Naive thymus-derived CD8-positive, alpha-beta T cell (primary cell): ENCODE measurements at regions not wholly inside any gene's neighbourhood (a gene's known extent, or its start where the extent isn't known, plus 50 kb on each side); places are given as distances from the start of the nearest gene placed in this dataset.
"Not testable (repeated sequence)": the region's sequence is repeated elsewhere in the genome, so short reads cannot be mapped to it uniquely, and the experiment has no call there.

Source experiments
- ATAC-seq, 2 donors: fragments of 150-1000 bp; cut with Tn5 transposase in 1 of 2; sonication (Bioruptor Pico), chemical (Tn5 transposase) in 1 of 2; 1 replicate in 1 of 2; 2 replicates in 1 of 2; pipeline ENCODE4 v1.10.0; 2021; ENCODE audit warnings: mild to moderate bottlenecking in 2 of 2, moderate library complexity in 2 of 2
- POLR2A ChIA-PET: fragments of 350-600 bp; sonication (Branson Sonifier 250); formaldehyde crosslinking; loops from one replicate; lab custom pipeline; 2021; ENCODE audit warnings: antibody characterized with exemption; lab: Charles Lee
- DNase-seq, 10 donors: peaks; one replicate each; pipeline versions ENCODE4 v3.0.0 to v3.0.0-alpha.2; 2020 to 2022
- H3K27ac Mint-ChIP-seq, 10 donors: one replicate each; pipeline ENCODE4 v1.8.0; 2020 to 2022; ENCODE audit warnings: mild to moderate bottlenecking in 10 of 10, mixed read lengths in 10 of 10, moderate library complexity in 4 of 10, inconsistent platforms in 1 of 10
- H3K27me3 Mint-ChIP-seq, 5 donors: one replicate each; pipeline ENCODE4 v1.8.0; 2021 to 2022; ENCODE audit warnings: mixed read lengths in 5 of 5
- H3K36me3 Mint-ChIP-seq, 3 donors: one replicate each; pipeline ENCODE4 v1.8.0; 2020 to 2022; ENCODE audit warnings: mixed read lengths in 3 of 3, mild to moderate bottlenecking in 2 of 3, inconsistent platforms in 1 of 3
- H3K4me1 Mint-ChIP-seq, 4 donors: one replicate each; pipeline ENCODE4 v1.8.0; 2021 to 2022; ENCODE audit warnings: mixed read lengths in 4 of 4
- H3K4me3 Mint-ChIP-seq, 10 donors: one replicate each; pipeline ENCODE4 v1.8.0; 2020 to 2022; ENCODE audit warnings: mild to moderate bottlenecking in 10 of 10, mixed read lengths in 10 of 10, moderate library complexity in 6 of 10, inconsistent platforms in 1 of 10
- H3K9me3 Mint-ChIP-seq, 9 donors: one replicate each; pipeline ENCODE4 v1.8.0; 2020 to 2022; ENCODE audit warnings: mixed read lengths in 9 of 9, mild to moderate bottlenecking in 3 of 9, inconsistent platforms in 1 of 9, moderate library complexity in 1 of 9

DNA sequence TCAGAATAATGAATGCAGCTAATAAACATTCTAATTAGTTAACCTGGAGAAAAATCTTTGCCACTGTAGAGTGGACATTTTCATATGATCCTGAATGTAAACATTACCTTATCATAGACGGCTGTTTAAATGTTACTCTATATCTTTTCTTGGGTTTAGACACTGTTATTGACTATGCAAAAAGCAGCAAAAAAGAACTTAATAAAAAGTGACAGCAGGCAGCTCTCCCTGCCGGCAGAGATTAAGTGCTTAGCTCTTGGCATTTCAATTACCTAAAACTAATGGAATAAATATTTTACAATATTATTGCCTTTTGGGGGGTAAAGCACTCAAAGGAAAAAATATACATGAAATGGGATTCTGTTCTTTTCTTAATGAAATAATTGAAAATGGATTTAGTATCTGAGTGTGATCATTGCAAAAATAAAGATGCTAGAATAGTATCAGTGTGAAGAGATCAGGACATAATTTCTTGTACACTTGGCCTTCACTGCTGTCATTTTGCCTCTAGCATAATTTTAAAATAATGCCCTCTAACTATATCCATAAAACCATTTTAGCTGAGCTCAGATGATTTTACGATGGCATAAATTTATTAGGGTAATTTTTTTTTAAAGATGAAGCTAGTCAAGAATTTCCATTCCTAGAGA, 203.4 kb upstream of the DPP10 start:
- Mint-ChIP-seq H3K27me3 (peaks cover 10 to 48% (median 24%) of the 10 kb centered on the region in 5 donors), H3K36me3 (peaks cover 0 to 6% (median 0%) of the 10 kb centered on the region in 3 donors), H3K9me3 (peaks cover 0 to 10% (median 7%) of the 10 kb centered on the region in 9 donors), H3K27ac (no peak overlapping the region), H3K4me3 (no peak overlapping the region), H3K4me1 (no peaks in the 10 kb centered on the region)
- POLR2A ChIA-PET, result no interaction called here
- DNase-seq (no peak), ATAC-seq (no peak)

DNA sequence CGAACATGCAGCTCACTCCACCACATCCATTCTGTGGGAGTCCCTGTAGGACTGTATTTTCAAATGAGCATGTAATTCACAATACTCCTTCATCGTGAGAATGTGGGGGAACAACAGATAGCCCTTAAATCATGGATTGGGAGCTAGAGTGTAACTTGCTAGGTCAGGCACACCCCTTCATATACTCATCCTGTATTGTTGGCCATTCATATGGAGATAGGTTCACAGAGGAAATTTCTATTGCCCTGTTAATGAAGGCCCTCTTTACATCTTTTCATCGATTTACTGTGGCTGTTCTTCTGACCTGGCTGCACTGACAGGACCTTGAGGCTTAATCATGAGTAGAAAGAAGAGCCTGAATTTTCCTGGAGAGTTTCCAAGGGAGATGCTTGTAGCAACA, 193.8 kb upstream of the DPP10 start:
- Mint-ChIP-seq H3K9me3 (no peaks in the 10 kb centered on the region), H3K4me3 (no peak overlapping the region), H3K27ac (no peak overlapping the region), H3K27me3 (peaks cover 0 to 13% (median 7%) of the 10 kb centered on the region in 5 donors), H3K36me3 (no peaks in the 10 kb centered on the region), H3K4me1 (no peaks in the 10 kb centered on the region)
- DNase-seq, result no peak
- POLR2A ChIA-PET, result no interaction called here
- ATAC-seq, result no peak

DNA sequence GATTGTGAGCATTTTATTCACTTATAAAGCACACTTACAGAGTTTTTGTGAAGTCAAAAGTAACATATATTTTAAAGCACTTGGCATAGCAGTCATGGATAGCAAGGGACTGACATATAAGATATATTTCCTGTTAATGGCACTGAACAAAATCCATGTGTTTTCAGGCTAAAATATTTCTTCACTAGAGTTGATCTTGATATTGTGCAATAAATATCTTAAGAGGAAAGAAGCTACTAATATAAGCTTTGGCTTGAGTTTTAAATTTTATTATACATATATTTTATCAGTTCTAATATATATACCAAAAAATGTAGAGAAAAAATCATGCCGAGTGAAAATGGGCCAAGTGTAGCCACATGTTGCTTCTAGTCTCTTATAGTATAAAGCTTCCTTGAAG, 189.7 kb upstream of the DPP10 start:
- no peak overlapping the region for H3K4me3 Mint-ChIP-seq

DNA sequence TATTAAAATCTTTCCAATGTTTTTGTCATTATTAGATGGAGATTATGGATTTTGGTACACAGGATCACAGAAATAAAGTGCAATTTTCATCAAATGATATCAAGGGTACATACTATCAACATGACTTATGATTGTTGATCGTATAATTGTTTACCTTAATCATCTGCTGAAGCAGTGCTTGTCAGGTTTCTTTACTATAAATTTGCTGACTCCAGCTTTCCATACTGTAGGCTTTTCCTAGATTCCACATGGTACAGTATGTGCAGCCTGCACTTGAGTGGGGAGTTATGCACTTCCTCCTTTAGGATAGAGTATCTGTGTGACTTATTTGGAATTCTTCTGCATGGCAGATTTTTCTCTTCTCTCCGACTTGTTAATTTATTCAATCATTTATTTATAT, 187.6 kb upstream of the DPP10 start:
- POLR2A ChIA-PET, result no interaction called here
- DNase-seq (no peak), ATAC-seq (no peak)
- Mint-ChIP-seq H3K9me3 (no peaks in the 10 kb centered on the region), H3K4me1 (no peaks in the 10 kb centered on the region), H3K27ac (no peak overlapping the region), H3K36me3 (no peaks in the 10 kb centered on the region), H3K4me3 (no peak overlapping the region), H3K27me3 (peaks cover 0 to 13% (median 7%) of the 10 kb centered on the region in 5 donors)

More for the DNA sequence above, 189.7 kb upstream of the DPP10 start:
- H3K27ac Mint-ChIP-seq, result no peak overlapping the region
- POLR2A ChIA-PET, result no interaction called here
- no peaks in the 10 kb centered on the region for H3K4me1 Mint-ChIP-seq
- peaks cover 0 to 19% (median 10%) of the 10 kb centered on the region in 5 donors for H3K27me3 Mint-ChIP-seq
- H3K36me3 Mint-ChIP-seq, result no peaks in the 10 kb centered on the region
- no peaks in the 10 kb centered on the region for H3K9me3 Mint-ChIP-seq
- DNase-seq (no peak), ATAC-seq (no peak)

DNA sequence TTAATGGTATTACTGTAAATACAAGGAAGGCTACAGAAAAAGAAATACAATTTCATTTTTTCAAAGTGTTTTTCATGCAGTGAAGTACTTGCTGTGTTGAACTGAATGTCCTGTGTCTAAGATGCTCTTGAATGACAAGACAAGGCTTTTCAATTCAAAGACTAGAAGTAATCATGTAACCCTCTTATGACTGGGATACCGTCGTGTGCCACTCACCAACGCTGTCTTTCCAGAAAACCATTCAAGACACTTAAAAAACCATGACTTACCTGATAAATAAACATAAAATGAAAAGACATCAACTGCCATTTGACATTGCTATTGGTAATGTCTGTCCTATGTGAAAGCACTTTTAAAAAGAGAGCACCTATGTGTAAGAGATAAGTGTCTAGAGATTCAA, 183.1 kb upstream of the DPP10 start:
- H3K27me3 Mint-ChIP-seq, result peaks cover 0 to 18% (median 10%) of the 10 kb centered on the region in 5 donors
- H3K4me1 Mint-ChIP-seq, result no peaks in the 10 kb centered on the region
- H3K4me3 Mint-ChIP-seq, result no peak overlapping the region
- POLR2A ChIA-PET, result no interaction called here
- ATAC-seq (no peak), DNase-seq (no peak)
- H3K9me3 Mint-ChIP-seq, result no peaks in the 10 kb centered on the region
- H3K36me3 Mint-ChIP-seq, result no peaks in the 10 kb centered on the region
- no peak overlapping the region for H3K27ac Mint-ChIP-seq

DNA sequence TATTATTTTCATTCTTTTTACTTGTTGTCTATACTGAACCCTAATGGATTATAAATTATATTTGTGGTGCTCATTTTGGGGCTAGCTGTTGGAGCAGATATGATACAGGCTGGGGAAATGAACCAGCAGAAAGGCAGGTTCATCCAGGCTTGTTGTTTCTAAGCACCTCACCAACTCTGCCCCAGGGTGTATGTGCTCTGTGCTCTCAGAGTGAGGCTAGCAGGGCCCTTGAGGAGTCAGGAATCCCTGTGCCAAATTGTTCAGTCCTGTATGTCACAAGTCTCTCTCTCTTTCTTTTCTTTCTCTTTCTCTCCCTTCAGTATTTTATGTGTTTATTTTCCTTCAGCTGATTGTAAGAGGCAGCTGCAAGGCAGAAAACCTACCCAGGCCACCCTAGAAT, 181.1 kb upstream of the DPP10 start:
- no peak overlapping the region for H3K27ac Mint-ChIP-seq
- no peaks in the 10 kb centered on the region for H3K4me1 Mint-ChIP-seq
- H3K4me3 Mint-ChIP-seq, result no peak overlapping the region
- H3K9me3 Mint-ChIP-seq, result no peaks in the 10 kb centered on the region
- POLR2A ChIA-PET, result no interaction called here
- H3K36me3 Mint-ChIP-seq, result no peaks in the 10 kb centered on the region
- H3K27me3 Mint-ChIP-seq, result peaks cover 3 to 24% (median 8%) of the 10 kb centered on the region in 5 donors
- ATAC-seq (no peak), DNase-seq (no peak)

DNA sequence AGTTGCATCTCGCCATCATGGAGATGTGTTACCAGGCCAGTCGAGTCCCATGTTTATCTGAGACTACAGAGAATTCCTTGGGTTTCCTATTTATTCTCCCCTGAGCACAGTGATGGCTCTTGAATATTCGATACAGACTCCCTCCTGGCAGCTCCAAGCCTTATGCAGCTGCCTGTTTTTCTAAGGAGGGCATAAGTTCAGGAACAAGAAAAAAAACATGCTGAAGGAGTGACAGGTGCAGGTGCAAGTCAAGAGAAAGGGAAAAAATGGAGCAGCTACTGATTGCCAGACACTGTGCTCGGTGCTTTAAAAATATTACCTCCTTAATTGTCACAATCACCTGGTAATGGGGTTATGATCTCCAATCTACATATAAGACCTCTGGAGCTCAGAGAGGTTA, 177.2 kb upstream of the DPP10 start:
- Mint-ChIP-seq H3K9me3 (peaks cover 0 to under 1% (median 0%) of the 10 kb centered on the region in 9 donors), H3K27ac (no peak overlapping the region), H3K27me3 (peaks cover 5 to 22% (median 8%) of the 10 kb centered on the region in 5 donors), H3K4me3 (no peak overlapping the region), H3K36me3 (no peaks in the 10 kb centered on the region), H3K4me1 (no peaks in the 10 kb centered on the region)
- POLR2A ChIA-PET, result no interaction called here
- ATAC-seq (no peak), DNase-seq (no peak)

DNA sequence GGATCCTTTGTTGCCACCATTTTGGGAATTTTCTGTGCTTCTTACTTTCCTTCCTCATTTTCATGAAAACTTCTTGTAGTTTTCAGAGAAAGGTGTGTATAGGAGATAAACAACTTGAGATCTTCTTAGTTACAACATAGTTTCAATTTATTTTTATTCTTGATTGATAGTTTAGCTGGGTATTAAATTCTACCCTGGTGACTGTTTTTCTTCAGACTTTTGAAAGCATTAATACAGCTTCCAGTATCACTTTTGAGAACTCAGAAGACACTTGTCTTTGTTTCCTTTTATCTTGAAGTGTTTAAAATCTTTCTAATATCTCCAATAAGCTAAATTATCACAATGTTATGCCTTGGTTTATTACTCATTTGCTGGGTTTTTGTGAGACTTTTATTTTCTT, 167.5 kb upstream of the DPP10 start:
- H3K4me1 Mint-ChIP-seq, result no peaks in the 10 kb centered on the region
- peaks cover 4 to 39% (median 19%) of the 10 kb centered on the region in 9 donors for H3K9me3 Mint-ChIP-seq
- no peak overlapping the region for H3K27ac Mint-ChIP-seq
- H3K36me3 Mint-ChIP-seq, result peaks cover 0 to 19% (median 6%) of the 10 kb centered on the region in 3 donors
- no peak for ATAC-seq
- POLR2A ChIA-PET, result no interaction called here
- DNase-seq, result no peak
- no peak overlapping the region for H3K4me3 Mint-ChIP-seq
- peaks cover 2 to 17% (median 5%) of the 10 kb centered on the region in 5 donors for H3K27me3 Mint-ChIP-seq

DNA sequence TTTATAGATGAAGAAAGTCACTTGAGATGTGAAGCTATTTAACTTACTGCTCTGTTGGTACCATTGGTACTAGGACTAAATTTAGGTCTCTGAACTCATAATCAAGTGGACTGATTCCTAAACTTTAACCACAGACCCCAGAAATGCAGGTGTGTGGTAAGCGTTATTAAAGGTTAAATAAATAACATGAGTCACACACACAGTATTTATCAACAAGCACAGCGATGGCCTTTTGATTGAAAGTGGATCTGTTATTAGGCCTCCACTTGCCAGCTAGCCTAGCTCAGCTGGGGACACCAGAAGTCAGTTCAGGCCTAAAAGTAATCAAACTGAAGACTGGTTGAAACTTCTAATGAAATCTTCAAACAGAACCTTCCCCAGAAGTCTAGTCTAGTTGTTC, 161.3 kb upstream of the DPP10 start:
- no peak for DNase-seq
- ATAC-seq, result no peak
- Mint-ChIP-seq H3K27ac (no peak overlapping the region), H3K4me1 (no peaks in the 10 kb centered on the region), H3K36me3 (peaks cover 0 to 5% (median 4%) of the 10 kb centered on the region in 3 donors), H3K9me3 (peaks cover 3 to 22% (median 5%) of the 10 kb centered on the region in 9 donors), H3K27me3 (peaks cover 7 to 54% (median 11%) of the 10 kb centered on the region in 5 donors), H3K4me3 (no peak overlapping the region)
- POLR2A ChIA-PET, result no interaction called here

DNA sequence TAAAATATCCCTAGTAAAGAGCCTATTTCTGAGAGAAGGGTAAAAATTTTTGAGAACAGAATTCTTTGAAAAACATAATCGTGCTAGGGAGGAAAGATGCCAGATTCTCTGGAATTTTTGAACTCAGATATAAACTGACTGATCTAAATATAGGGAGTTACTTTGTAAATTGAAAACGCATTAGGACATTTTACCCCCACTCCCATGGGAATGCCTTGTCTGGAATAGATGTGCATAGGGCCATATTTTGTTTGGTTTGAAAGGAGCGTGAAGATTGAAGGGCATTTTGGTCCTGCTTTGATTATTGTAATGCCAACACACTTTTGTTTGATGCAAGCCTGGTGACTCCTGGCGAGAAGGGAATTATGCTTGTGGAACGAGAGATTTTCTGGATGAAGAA, 158.7 kb upstream of the DPP10 start:
- POLR2A ChIA-PET, result no interaction called here
- no peak overlapping the region for H3K27ac Mint-ChIP-seq
- peaks cover 0 to 15% (median 5%) of the 10 kb centered on the region in 9 donors for H3K9me3 Mint-ChIP-seq
- DNase-seq (no peak), ATAC-seq (no peak)
- no peaks in the 10 kb centered on the region for H3K4me1 Mint-ChIP-seq
- no peak overlapping the region for H3K4me3 Mint-ChIP-seq
- peaks cover 6 to 50% (median 9%) of the 10 kb centered on the region in 5 donors for H3K27me3 Mint-ChIP-seq
- H3K36me3 Mint-ChIP-seq, result no peaks in the 10 kb centered on the region

DNA sequence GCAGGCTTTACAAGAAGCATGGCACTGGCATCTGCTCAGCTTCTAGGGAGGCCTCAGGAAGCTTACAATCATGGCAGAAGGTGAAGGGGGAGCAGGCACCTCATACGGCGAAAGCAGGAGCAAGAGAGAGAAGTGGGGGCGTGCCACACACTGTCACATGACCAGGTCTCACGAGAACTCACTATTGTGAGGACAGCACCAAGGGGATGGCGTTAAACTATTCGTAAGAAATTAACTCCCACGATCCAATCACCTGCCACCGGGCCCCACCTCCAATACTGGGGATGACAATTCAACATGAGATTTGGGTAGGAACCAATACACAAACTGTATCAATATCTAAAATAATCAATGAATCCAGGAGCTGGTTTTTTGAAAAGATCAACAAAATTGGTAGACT, 156.0 kb upstream of the DPP10 start:
- Mint-ChIP-seq H3K27me3 (peaks cover 5 to 41% (median 6%) of the 10 kb centered on the region in 5 donors), H3K27ac (no peak overlapping the region), H3K9me3 (peaks cover 0 to 15% (median 4%) of the 10 kb centered on the region in 9 donors), H3K36me3 (no peaks in the 10 kb centered on the region), H3K4me1 (no peaks in the 10 kb centered on the region), H3K4me3 (no peak overlapping the region)
- DNase-seq (no peak), ATAC-seq (no peak)
- POLR2A ChIA-PET, result no interaction called here

DNA sequence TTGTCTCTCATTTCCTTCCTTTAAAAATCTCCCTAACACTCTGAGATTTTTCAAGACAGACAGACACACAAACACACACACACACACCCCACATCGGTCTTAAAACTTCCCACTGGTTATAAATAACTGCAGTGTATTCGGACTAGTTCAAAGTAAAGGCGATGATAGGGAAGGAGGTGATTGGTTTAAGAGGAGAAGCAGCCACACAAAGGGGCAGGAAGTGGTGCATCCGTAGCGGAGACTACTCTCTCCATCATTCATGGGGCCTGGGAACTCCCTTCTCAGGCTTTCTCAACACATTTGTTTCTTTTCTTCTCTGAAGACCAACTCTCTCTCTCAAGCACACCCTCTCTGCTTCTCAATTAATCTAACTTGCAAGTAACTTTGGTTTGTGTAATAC, 149.1 kb upstream of the DPP10 start:
- DNase-seq (no peak), ATAC-seq (no peak)
- Mint-ChIP-seq H3K27ac (no peak overlapping the region), H3K36me3 (no peaks in the 10 kb centered on the region), H3K4me3 (no peak overlapping the region), H3K4me1 (peaks cover 0 to 6% (median under 1%) of the 10 kb centered on the region in 4 donors), H3K27me3 (peaks cover 6 to 51% (median 18%) of the 10 kb centered on the region in 5 donors), H3K9me3 (peaks cover 0 to 11% (median 0%) of the 10 kb centered on the region in 9 donors)
- POLR2A ChIA-PET, result no interaction called here

DNA sequence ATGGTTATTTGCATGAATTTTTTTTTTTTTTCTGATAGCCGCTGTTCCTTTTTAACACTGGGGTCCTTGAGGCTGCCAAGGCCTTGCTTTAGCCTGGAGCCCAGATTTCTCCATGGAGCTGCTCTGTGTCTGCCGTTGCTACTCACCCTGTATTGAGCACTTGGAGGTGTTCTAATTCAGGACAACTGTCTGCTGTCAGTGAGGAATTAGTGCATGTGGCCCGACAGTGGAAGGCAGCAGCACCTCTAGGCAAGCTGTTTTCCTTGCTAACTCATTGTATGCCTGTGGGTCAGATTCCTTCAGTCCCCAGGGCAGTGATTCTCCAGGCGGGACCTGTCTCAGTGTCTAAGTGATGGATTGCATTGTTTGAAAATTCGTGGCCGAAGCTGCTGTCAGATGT, 147.7 kb upstream of the DPP10 start:
- H3K4me3 Mint-ChIP-seq, result no peak overlapping the region
- H3K27me3 Mint-ChIP-seq, result peaks cover 6 to 51% (median 18%) of the 10 kb centered on the region in 5 donors
- H3K9me3 Mint-ChIP-seq, result peaks cover 0 to 10% (median 0%) of the 10 kb centered on the region in 9 donors
- no peaks in the 10 kb centered on the region for H3K36me3 Mint-ChIP-seq
- H3K4me1 Mint-ChIP-seq, result peaks cover 0 to 6% (median under 1%) of the 10 kb centered on the region in 4 donors
- POLR2A ChIA-PET, result no interaction called here
- DNase-seq (no peak), ATAC-seq (no peak)
- H3K27ac Mint-ChIP-seq, result no peak overlapping the region

DNA sequence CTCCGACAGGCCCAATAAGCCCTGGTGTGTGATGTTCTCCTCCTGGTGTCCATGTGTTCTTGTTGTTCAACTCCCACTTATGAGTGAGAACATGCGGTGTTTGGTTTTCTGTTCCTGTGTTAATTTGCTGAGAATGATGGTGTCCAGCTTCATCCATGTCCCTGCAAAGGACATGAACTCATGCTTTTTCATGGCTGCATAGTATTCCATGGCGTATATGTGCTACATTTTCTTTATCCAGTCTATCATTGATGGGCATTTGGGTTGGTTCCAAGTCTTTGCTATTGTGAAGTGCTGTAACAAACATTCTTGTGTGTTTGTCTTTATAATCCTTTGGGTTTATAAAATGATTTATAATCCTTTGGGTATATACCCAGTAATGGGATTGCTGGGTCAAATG, 142.1 kb upstream of the DPP10 start:
- DNase-seq, H3K4me3 Mint-ChIP-seq, POLR2A ChIA-PET, ATAC-seq, H3K27ac Mint-ChIP-seq, H3K4me1 Mint-ChIP-seq: not testable (repeated sequence)
- H3K9me3 Mint-ChIP-seq, result peaks cover 4 to 20% (median 8%) of the 10 kb centered on the region in 9 donors
- peaks cover 3 to 31% (median 9%) of the 10 kb centered on the region in 5 donors for H3K27me3 Mint-ChIP-seq
- H3K36me3 Mint-ChIP-seq, result peaks cover 0 to 12% (median 0%) of the 10 kb centered on the region in 3 donors
